Upper lobe of left lung (tissue), 6 donors: ENCODE measurements at regions not wholly inside any gene's neighbourhood (a gene's known extent, or its start where the extent isn't known, plus 50 kb on each side); places are given as distances from the start of the nearest gene placed in this dataset.

ENCODE experiments used
- ATAC-seq, 2 donors: fragments of 200-7000 bp; cut with Tn5 transposase; one replicate each; pipeline ENCODE4 v1.9.1; 2022; ENCODE audit warnings: mild to moderate bottlenecking in 2 of 2, moderate library complexity in 2 of 2; ENCODE audit not compliant: low FRiP score in 2 of 2
- DNase-seq, 2 donors: peaks; one replicate each; pipeline ENCODE4 v3.0.0-alpha.2; 2019 to 2020
- H3K27ac ChIP-seq, 4 donors: fragments of 200-600 bp; sonication (generic); one replicate each; pipeline ENCODE4 v1.5.1; 2016 to 2019
- H3K27me3 ChIP-seq, 4 donors: fragments of 200-600 bp; sonication (generic); one replicate each; pipeline ENCODE4 v1.5.1; 2017 to 2019
- H3K36me3 ChIP-seq, 4 donors: fragments of 200-600 bp; sonication (generic); one replicate each; pipeline ENCODE4 v1.5.1; 2016 to 2019
- H3K4me1 ChIP-seq, 4 donors: fragments of 200-600 bp; sonication (generic); one replicate each; pipeline ENCODE4 v1.5.1; 2018 to 2019
- H3K4me3 ChIP-seq, 4 donors: fragments of 200-600 bp; sonication (generic); one replicate each; pipeline ENCODE4 v1.5.1; 2017 to 2019; ENCODE audit warnings: mild to moderate bottlenecking in 2 of 4, moderate library complexity in 1 of 4
- H3K9me3 ChIP-seq, 4 donors: fragments of 200-600 bp; sonication (generic); one replicate each; pipeline ENCODE4 v1.5.1; 2018 to 2019
- CTCF ChIP-seq, 6 experiments: fragments of 450-650 bp in 4 of 6; fragments of 200-600 bp in 2 of 6; sonication (generic) in 2 of 6; IDR thresholded peaks; one replicate each; pipeline ENCODE4 v1.5.1; 2016 to 2019; ENCODE audit warnings: antibody characterized with exemption in 6 of 6
- EP300 ChIP-seq, 4 donors: sonication (generic); formaldehyde crosslinking; IDR thresholded peaks; one replicate each; pipeline ENCODE4 v1.5.1; 2017; ENCODE audit warnings: antibody characterized with exemption in 4 of 4, control low read depth in 2 of 4
- POLR2A ChIP-seq, 4 donors: fragments of 450-650 bp; IDR thresholded peaks; one replicate each; pipeline ENCODE4 v1.5.1; 2016 to 2017; ENCODE audit warnings: antibody characterized with exemption in 4 of 4, mild to moderate bottlenecking in 2 of 4
- POLR2AphosphoS5 ChIP-seq, 2 donors: sonication (generic); formaldehyde crosslinking; IDR thresholded peaks; one replicate each; pipeline ENCODE4 v1.5.1; 2017; ENCODE audit warnings: antibody characterized with exemption in 2 of 2
- WGBS, 2 donors: methylation state at CpG; one replicate each; pipeline ENCODE4 v1.1.5; 2017 to 2018; 5-methylcytosine and 5-hydroxymethylcytosine counted together
- donor health status: DM: no; HTN: no; CAD: no; lungs with moderate emphysema.
- donor health status: DM: no; HTN: yes; CAD: no; lungs with severe emphysema.

DNA sequence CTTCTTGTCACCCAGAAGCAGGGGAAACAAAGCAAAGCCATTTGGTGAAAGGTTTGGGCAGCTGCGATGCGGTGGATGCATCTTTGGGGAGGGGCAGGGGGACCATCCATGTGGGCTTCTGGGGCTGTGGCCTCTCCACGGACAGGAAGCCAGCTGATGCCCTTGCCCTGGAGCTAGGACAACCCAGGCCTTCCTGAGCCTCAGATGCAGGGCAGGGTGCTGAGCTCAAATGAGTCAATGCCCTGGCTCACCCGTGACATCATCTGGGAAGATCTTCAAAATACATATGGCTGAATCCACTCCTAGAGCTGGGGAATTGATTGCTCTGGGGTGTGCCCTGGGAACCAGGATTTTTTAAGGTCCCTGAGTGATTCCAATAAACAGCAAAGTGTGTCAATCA, 1418.2 kb downstream of the TBC1D22A start:
- no peak overlapping the region for H3K4me3 ChIP-seq
- H3K27ac ChIP-seq, result no peak overlapping the region
- 92% methylated on average over 4 of the region's 4 CpGs; no CpG with 5 or more reads in 1 of the 2 donors for WGBS, 2 donors
- DNase-seq (no peak), ATAC-seq (peak in 1 of 2 donors; percentile 40)
- H3K27me3 ChIP-seq, result no peaks in the 10 kb centered on the region
- TF ChIP-seq EP300 (IDR thresholded peaks at IDR 0.05) (no peak), POLR2AphosphoS5 (IDR thresholded peaks at IDR 0.05) (no peak), POLR2A (IDR thresholded peaks at IDR 0.05) (no peak), CTCF (IDR thresholded peaks at IDR 0.05) (no peak)
- no peaks in the 10 kb centered on the region for H3K36me3 ChIP-seq
- H3K9me3 ChIP-seq, result no peaks in the 10 kb centered on the region
- no peaks in the 10 kb centered on the region for H3K4me1 ChIP-seq

DNA sequence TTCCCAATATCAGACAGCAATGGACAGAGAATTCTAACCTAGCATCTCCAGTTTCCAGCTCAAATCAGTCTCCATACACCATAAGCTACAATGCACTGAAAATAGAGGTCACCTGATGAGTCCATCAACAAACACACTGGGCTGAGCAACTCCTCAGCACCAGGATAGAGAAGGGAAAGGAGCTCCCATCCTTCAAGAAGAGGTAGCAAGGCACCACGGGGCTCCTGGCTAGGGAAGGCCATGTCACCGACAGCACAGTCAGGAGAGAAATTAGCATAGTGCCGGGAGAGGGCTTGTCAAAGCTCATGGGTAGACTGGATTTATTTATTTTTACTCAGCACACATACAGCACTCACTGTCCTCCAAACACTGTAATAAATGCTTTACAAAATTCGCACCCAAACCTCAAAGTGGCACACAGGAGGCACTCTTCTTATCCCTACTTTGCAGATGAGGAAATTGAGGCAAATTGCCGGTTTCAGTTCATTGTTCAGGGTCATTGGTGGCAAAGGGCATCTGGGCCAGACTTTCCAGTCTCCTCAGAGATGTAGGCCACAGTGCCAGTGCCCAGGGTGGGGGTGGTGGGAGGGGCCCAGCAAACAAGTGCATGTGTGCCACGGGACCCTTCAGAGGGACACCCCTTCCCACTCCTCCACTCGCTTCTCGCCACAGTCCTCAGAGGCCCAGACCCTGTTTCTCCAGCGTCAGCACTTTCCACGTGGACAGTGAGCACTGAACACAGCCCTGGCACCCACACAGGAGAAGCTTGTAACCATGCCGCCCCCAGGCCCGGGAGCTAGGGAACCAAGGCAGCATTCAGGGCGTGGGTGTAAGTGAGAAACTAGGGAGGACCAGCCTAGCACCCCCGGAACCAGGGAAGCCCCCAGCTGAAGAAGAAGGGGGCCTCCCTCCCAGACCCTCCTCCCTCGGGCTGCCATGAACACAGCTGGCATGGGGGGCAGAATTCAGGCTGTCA, 1417.4 kb downstream of the TBC1D22A start:
- DNase-seq (peak in 1 of 2 donors; percentile 10), ATAC-seq (no peak)
- WGBS, 2 donors, result 80 to 81% methylated on average over 12 to 15 of the region's 15 CpGs
- no peaks in the 10 kb centered on the region for H3K9me3 ChIP-seq
- no peak overlapping the region for H3K27ac ChIP-seq
- H3K4me1 ChIP-seq, result no peaks in the 10 kb centered on the region
- H3K27me3 ChIP-seq, result no peaks in the 10 kb centered on the region
- H3K36me3 ChIP-seq, result no peaks in the 10 kb centered on the region
- no peak for TF ChIP-seq POLR2A (IDR thresholded peaks at IDR 0.05)
- TF ChIP-seq EP300 (IDR thresholded peaks at IDR 0.05), result no peak
- TF ChIP-seq CTCF (IDR thresholded peaks at IDR 0.05), result no peak
- no peak for TF ChIP-seq POLR2AphosphoS5 (IDR thresholded peaks at IDR 0.05)
- H3K4me3 ChIP-seq, result no peak overlapping the region

- no peak for TF ChIP-seq CTCF (IDR thresholded peaks at IDR 0.05)
- no peak for TF ChIP-seq POLR2AphosphoS5 (IDR thresholded peaks at IDR 0.05)
- no peak for TF ChIP-seq POLR2A (IDR thresholded peaks at IDR 0.05)
- no peak for TF ChIP-seq EP300 (IDR thresholded peaks at IDR 0.05)
- Histone ChIP-seq H3K27me3 (no peaks in the 10 kb centered on the region), H3K4me3 (no peak overlapping the region), H3K9me3 (no peaks in the 10 kb centered on the region), H3K27ac (no peak overlapping the region), H3K4me1 (no peaks in the 10 kb centered on the region), H3K36me3 (no peaks in the 10 kb centered on the region)
- DNase-seq, result peak in 1 of 2 donors; percentile 15
- ATAC-seq, result no peak
- WGBS, 2 donors, result 89 to 94% methylated on average over 7 of the region's 7 CpGs
Observed at GRCh38 chr22:48178536-48178935, 1416.1 kb downstream of the TBC1D22A start.

GRCh38 chr22:48177631-48178030, 1415.2 kb downstream of the TBC1D22A start:
- Histone ChIP-seq H3K9me3 (no peaks in the 10 kb centered on the region), H3K27ac (no peak overlapping the region), H3K27me3 (no peaks in the 10 kb centered on the region), H3K4me3 (no peak overlapping the region), H3K4me1 (no peaks in the 10 kb centered on the region), H3K36me3 (no peaks in the 10 kb centered on the region)
- 87 to 89% methylated on average over 5 of the region's 5 CpGs for WGBS, 2 donors
- ATAC-seq (no peak), DNase-seq (peak in 1 of 2 donors; percentile 6)
- TF ChIP-seq EP300 (IDR thresholded peaks at IDR 0.05) (no peak), CTCF (IDR thresholded peaks at IDR 0.05) (no peak), POLR2A (IDR thresholded peaks at IDR 0.05) (no peak), POLR2AphosphoS5 (IDR thresholded peaks at IDR 0.05) (no peak)
